Spleen (tissue), 7 donors: ENCODE measurements at regions not wholly inside any gene's neighbourhood (a gene's known extent, or its start where the extent isn't known, plus 50 kb on each side); places are given as distances from the start of the nearest gene placed in this dataset.
A peak's percentile ranks its signal among the peaks of the same experiment; 100 is the strongest.

Source experiments
- POLR2AphosphoS5 ChIP-seq, 3 donors: sonication (generic); formaldehyde crosslinking; IDR thresholded peaks; one replicate each; pipeline ENCODE4 v1.5.1; 2017; ENCODE audit warnings: antibody characterized with exemption in 3 of 3
- TF ChIP-seq, protein P1 (sequence below), 11 experiments: fragments of 200-600 bp in 7 of 11; fragments of 450-650 bp in 4 of 11; sonication (generic) in 4 of 11; IDR thresholded peaks in 8 of 11; conservative IDR thresholded peaks in 3 of 11; 1 replicate in 7 of 11; 2 replicates in 4 of 11; pipeline versions ENCODE4 v1.4.0 to v1.8.0; 2016 to 2021; ENCODE audit warnings: antibody characterized with exemption in 11 of 11, inconsistent platforms in 4 of 11, mild to moderate bottlenecking in 1 of 11
- donor health status: DM: no; HTN: no; CAD: no; lungs with moderate emphysema.
- donor health status: DM: no; HTN: no; CAD: no.
- donor health status: DM: no; HTN: no; CAD: no.

DNA sequence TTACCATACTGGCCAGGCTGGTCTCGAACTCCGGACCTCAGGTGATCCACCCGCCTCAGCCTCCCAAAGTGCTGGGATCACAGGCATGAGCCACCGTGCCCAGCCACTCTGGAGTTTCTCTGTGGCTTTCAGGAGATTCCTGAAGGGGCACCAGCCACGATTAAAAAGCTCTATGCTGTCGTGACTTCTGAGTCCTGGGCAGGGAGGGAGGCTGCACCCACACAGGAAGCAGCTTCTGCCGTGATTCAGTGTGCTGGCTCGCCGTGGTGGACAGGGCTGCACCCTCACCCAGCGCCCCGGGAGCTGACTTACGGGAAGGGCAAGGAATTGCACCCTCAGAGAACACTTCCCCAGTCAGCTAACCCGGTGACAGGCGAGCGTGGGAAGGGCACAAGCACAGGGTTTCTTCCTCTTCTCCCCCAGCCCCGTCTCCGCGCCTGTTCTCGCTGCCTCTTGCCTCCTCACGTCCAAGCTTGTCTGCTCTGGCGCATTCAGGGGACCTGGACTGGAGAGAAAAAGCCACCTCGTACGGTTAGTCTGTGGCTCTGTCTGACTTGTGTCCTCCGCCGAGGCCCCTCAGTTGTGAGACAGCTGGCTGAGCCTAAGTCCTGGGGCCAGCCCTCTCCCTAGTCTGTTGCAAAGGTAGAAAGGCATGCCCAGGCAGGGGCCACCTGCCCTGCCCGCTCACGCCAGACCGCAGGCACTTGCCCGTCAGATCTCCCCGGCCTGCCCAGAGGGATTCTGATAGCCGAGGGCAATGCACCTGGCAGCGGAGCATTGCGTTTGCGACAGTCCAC lies 145.0 kb downstream of the SEC14L1 start:
- TF ChIP-seq, protein P1, sequence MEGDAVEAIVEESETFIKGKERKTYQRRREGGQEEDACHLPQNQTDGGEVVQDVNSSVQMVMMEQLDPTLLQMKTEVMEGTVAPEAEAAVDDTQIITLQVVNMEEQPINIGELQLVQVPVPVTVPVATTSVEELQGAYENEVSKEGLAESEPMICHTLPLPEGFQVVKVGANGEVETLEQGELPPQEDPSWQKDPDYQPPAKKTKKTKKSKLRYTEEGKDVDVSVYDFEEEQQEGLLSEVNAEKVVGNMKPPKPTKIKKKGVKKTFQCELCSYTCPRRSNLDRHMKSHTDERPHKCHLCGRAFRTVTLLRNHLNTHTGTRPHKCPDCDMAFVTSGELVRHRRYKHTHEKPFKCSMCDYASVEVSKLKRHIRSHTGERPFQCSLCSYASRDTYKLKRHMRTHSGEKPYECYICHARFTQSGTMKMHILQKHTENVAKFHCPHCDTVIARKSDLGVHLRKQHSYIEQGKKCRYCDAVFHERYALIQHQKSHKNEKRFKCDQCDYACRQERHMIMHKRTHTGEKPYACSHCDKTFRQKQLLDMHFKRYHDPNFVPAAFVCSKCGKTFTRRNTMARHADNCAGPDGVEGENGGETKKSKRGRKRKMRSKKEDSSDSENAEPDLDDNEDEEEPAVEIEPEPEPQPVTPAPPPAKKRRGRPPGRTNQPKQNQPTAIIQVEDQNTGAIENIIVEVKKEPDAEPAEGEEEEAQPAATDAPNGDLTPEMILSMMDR (IDR thresholded peaks at IDR 0.05 in 8 of 11, conservative IDR thresholded peaks at IDR 0.05 in 3 of 11) = peak in 1 of 11 experiments; percentile 11
- peak; percentile 62 to 84 (median 74) for TF ChIP-seq POLR2AphosphoS5 (IDR thresholded peaks at IDR 0.05)
